Lung (tissue), 11 donors: ENCODE measurements at regions not wholly inside any gene's neighbourhood (a gene's known extent, or its start where the extent isn't known, plus 50 kb on each side); places are given as distances from the start of the nearest gene placed in this dataset.

Experiments
- ATAC-seq: fragments of 200-7000 bp; cut with Tn5 transposase; one replicate; pipeline ENCODE4 v1.9.1; 2020; ENCODE audit warnings: moderate number of reproducible peaks; ENCODE audit not compliant: insufficient read depth, low FRiP score
- DNase-seq, 3 donors: peaks; one replicate each; pipeline ENCODE4 v3.0.0-alpha.2; 2013 to 2017
- H3K27ac ChIP-seq, 2 donors: one replicate each; pipeline ENCODE4 v1.5.1; 2013; ENCODE audit warnings: mild to moderate bottlenecking in 2 of 2, moderate library complexity in 2 of 2, control low read depth in 1 of 2, inconsistent platforms in 1 of 2, low read depth in 1 of 2, low read length in 1 of 2
- H3K27me3 ChIP-seq, 3 donors: one replicate each; pipeline ENCODE4 v1.5.1; 2013; ENCODE audit warnings: low read length in 2 of 3; ENCODE audit not compliant: control insufficient read depth in 3 of 3, insufficient read depth in 3 of 3
- H3K36me3 ChIP-seq, 4 donors: one replicate each; pipeline ENCODE4 v1.5.1; 2013; ENCODE audit warnings: low read length in 4 of 4, mild to moderate bottlenecking in 1 of 4, moderate library complexity in 1 of 4; ENCODE audit not compliant: control insufficient read depth in 4 of 4, insufficient read depth in 4 of 4
- H3K4me1 ChIP-seq, 5 donors: one replicate each; pipeline ENCODE4 v1.5.1; 2013; ENCODE audit warnings: low read length in 5 of 5, mild to moderate bottlenecking in 2 of 5, moderate library complexity in 1 of 5; ENCODE audit not compliant: control insufficient read depth in 5 of 5, insufficient read depth in 5 of 5
- H3K4me3 ChIP-seq: one replicate; pipeline ENCODE4 v1.5.1; 2013; ENCODE audit warnings: mild to moderate bottlenecking, control low read depth, moderate library complexity
- H3K9ac ChIP-seq, 2 donors: one replicate each; pipeline ENCODE4 v1.5.1; 2013; ENCODE audit warnings: low read length in 2 of 2, control low read depth in 1 of 2; ENCODE audit not compliant: insufficient read depth in 1 of 2
- H3K9me3 ChIP-seq, 4 donors: one replicate each; pipeline ENCODE4 v1.5.1; 2013; ENCODE audit warnings: low read length in 3 of 4, mild to moderate bottlenecking in 1 of 4, moderate library complexity in 1 of 4; ENCODE audit not compliant: control insufficient read depth in 4 of 4, insufficient read depth in 3 of 4
- WGBS, 2 donors: extraction: QIAGEN DNeasy Blood & Tissue Kit; methylation state at CpG; one replicate each; pipeline ENCODE4 v1.1.7; 2013; 5-methylcytosine and 5-hydroxymethylcytosine counted together
- TF ChIP-seq, protein P1 (sequence below): IDR thresholded peaks from 2 replicates; pipeline ENCODE4 v1.5.1; 2012; ENCODE audit warnings: mild to moderate bottlenecking; ENCODE audit errors: control extremely low read depth, extremely low read depth
- donor health status: control.
- donor health status: control.
- donor health status: Bipolar disorder and iron deficiency.
- donor health status: healthy.
- donor health status: DM: yes; HTN: yes; CAD: no.

DNA sequence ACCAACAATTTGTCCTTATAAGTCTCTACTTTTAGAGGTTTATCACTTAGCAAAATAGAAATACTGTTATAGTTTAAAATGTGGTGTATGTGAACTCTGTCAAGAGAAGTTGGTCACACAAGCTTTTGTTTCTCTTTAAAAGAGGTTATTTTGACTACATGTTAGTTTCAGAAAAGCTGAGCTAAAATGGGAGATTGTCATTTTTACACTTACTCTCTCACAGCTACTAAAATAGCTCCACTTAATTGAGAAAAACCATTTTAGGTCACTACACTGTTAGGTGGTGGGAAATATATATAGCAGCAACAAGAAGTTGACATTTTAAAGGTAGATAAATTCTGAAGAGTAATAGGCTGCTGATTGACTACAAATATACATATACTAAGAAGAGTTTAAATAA is 161.5 kb upstream of the KCNJ3 start:
- no peaks in the 10 kb centered on the region for H3K9me3 ChIP-seq
- TF ChIP-seq, protein P1, sequence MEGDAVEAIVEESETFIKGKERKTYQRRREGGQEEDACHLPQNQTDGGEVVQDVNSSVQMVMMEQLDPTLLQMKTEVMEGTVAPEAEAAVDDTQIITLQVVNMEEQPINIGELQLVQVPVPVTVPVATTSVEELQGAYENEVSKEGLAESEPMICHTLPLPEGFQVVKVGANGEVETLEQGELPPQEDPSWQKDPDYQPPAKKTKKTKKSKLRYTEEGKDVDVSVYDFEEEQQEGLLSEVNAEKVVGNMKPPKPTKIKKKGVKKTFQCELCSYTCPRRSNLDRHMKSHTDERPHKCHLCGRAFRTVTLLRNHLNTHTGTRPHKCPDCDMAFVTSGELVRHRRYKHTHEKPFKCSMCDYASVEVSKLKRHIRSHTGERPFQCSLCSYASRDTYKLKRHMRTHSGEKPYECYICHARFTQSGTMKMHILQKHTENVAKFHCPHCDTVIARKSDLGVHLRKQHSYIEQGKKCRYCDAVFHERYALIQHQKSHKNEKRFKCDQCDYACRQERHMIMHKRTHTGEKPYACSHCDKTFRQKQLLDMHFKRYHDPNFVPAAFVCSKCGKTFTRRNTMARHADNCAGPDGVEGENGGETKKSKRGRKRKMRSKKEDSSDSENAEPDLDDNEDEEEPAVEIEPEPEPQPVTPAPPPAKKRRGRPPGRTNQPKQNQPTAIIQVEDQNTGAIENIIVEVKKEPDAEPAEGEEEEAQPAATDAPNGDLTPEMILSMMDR = no peak
- no peak overlapping the region for H3K27ac ChIP-seq
- no peaks in the 10 kb centered on the region for H3K27me3 ChIP-seq
- no peak overlapping the region for H3K4me3 ChIP-seq
- no peak for ATAC-seq
- no peak overlapping the region for H3K9ac ChIP-seq
- no peaks in the 10 kb centered on the region for H3K4me1 ChIP-seq
- DNase-seq = no peak
- no peaks in the 10 kb centered on the region for H3K36me3 ChIP-seq

DNA sequence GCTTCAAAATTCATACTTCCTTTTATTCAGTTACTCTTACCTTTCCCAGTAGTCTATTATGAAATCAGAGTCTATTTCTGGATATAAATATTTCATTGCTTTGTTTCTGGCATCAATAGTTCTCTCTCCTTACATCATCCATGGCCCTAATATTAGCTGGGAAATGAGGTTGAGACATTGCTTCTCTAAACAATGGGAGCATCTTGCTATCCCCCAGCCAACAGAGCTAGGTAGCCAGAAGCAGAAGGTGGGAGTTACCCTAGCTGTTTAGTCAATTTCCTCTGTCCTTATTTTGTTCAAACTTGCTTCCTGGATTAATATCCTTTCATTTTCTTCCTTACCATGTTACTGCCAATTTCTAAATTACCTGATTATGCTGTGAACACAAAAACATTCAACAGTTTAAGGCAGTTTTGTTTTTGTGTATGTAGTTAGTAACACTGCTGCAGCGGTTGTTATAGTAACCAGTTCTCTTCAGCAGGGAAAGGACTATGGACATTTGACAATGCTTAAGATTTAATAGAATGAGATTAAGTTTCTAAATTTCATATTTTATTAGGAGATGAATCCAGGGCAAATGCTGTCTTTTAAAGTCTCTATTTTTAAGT is 160.5 kb upstream of the KCNJ3 start:
- Histone ChIP-seq H3K27me3 (no peaks in the 10 kb centered on the region), H3K9me3 (no peaks in the 10 kb centered on the region), H3K4me3 (no peak overlapping the region), H3K9ac (no peak overlapping the region), H3K27ac (no peak overlapping the region), H3K4me1 (no peaks in the 10 kb centered on the region), H3K36me3 (no peaks in the 10 kb centered on the region)
- TF ChIP-seq, protein P1 = no peak
- WGBS, 2 donors = 76 to 93% methylated on average over 1 of the region's 1 CpG
- ATAC-seq = no peak
- DNase-seq = no peak

DNA sequence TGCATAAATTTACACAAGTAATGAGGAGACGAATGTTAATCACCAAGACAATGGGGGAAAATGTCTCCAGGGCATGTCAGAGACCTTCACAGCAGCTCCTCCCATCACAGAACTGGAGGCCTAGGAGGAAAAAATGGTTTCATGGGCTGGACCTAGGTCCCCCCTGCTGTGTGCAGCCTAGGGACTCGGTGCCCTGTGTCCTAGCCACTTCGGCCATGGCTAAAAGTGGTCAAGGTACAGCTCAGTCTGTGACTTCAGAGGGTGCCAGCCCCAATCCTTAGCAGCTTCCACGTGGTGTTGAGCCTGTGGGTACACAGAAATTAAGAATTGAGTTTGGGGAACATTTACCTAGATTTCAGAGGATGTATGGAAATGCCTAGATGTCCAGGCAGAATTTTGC is 152.2 kb upstream of the KCNJ3 start:
- DNase-seq (no peak), ATAC-seq (no peak)
- H3K9ac ChIP-seq = no peak overlapping the region
- H3K36me3 ChIP-seq = no peaks in the 10 kb centered on the region
- no peaks in the 10 kb centered on the region for H3K27me3 ChIP-seq
- TF ChIP-seq, protein P1 = no peak
- WGBS, 2 donors = 77 to 84% methylated on average over 4 of the region's 4 CpGs
- no peak overlapping the region for H3K4me3 ChIP-seq
- H3K9me3 ChIP-seq = peaks cover 0 to 7% (median 0%) of the 10 kb centered on the region in 4 donors
- H3K27ac ChIP-seq = no peak overlapping the region
- no peaks in the 10 kb centered on the region for H3K4me1 ChIP-seq

DNA sequence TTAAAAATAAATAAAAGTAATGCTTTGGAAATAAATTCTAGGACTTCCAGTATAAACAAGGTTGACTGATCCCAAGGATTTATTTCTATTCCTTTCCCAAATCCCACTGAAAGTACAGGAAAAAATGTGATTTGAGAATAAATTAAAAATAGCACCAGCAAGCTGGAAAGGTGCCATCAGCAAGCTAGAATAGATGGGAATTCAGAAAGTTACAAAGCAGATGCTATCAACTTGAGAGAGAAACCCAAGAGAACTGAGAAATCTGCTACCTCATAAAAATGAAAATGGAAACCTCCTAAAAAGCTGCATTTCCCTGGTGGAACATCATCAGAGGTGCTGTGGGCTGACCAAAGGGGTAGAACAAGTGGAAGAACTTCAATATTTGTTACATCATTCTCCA is 148.6 kb upstream of the KCNJ3 start:
- TF ChIP-seq, protein P1 = no peak
- Histone ChIP-seq H3K9ac (no peak overlapping the region), H3K4me1 (no peaks in the 10 kb centered on the region), H3K27me3 (no peaks in the 10 kb centered on the region), H3K27ac (no peak overlapping the region), H3K36me3 (no peaks in the 10 kb centered on the region), H3K4me3 (no peak overlapping the region), H3K9me3 (peaks cover 0 to 7% (median 0%) of the 10 kb centered on the region in 4 donors)
- DNase-seq = no peak
- ATAC-seq = no peak
